WTC11 (cell line): ENCODE measurements at regions not wholly inside any gene's neighbourhood (a gene's known extent, or its start where the extent isn't known, plus 50 kb on each side); places are given as distances from the start of the nearest gene placed in this dataset.

ENCODE experiments used
- ATAC-seq: fragments of 200-7000 bp; cut with Tn5 transposase; 2 replicates; pipeline ENCODE4 v1.10.0; 2021; ENCODE audit warnings: mild to moderate bottlenecking, moderate library complexity
- CTCF ChIA-PET: fragments of 300-600 bp; sonication (Branson Sonifier 250); formaldehyde crosslinking; loops from one replicate; lab custom pipeline; 2021; ENCODE audit warnings: antibody characterized with exemption; lab: Charles Lee
- POLR2A ChIA-PET: fragments of 350-600 bp; sonication (Branson Sonifier 250); formaldehyde crosslinking; loops from one replicate; lab custom pipeline; 2021; ENCODE audit warnings: antibody characterized with exemption; lab: Charles Lee
- DNase-seq: peaks from one replicate; pipeline ENCODE4 v3.0.0; 2021; ENCODE audit warnings: low spot score
- H3K27ac Mint-ChIP-seq: 2 replicates; pipeline ENCODE4 v1.8.0; 2021; ENCODE audit warnings: mixed read lengths
- H3K27me3 Mint-ChIP-seq: 2 replicates; pipeline ENCODE4 v1.8.0; 2021; ENCODE audit warnings: low read depth, mild to moderate bottlenecking, moderate library complexity, mixed read lengths
- H3K36me3 Mint-ChIP-seq: 2 replicates; pipeline ENCODE4 v1.8.0; 2021; ENCODE audit warnings: mixed read lengths
- H3K4me1 Mint-ChIP-seq: 2 replicates; pipeline ENCODE4 v1.8.0; 2022; ENCODE audit warnings: mixed read lengths
- H3K4me3 Mint-ChIP-seq: 2 replicates; pipeline ENCODE4 v1.8.0; 2021; ENCODE audit warnings: mild to moderate bottlenecking, moderate library complexity, mixed read lengths
- H3K9me3 Mint-ChIP-seq: 2 replicates; pipeline ENCODE4 v1.8.0; 2021; ENCODE audit warnings: mixed read lengths
- ETV6 ChIP-seq: sonication (generic); formaldehyde crosslinking; IDR thresholded peaks from 2 replicates; pipeline ENCODE4 v1.8.1; 2022; ENCODE audit warnings: mild to moderate bottlenecking, missing genetic modification reagents
- FOXJ3 ChIP-seq: sonication (generic); formaldehyde crosslinking; IDR thresholded peaks from 2 replicates; pipeline ENCODE4 v1.9.0; 2021; ENCODE audit warnings: missing genetic modification reagents, mild to moderate bottlenecking, borderline replicate concordance
- FOXP1 ChIP-seq: sonication (generic); formaldehyde crosslinking; IDR thresholded peaks from 2 replicates; pipeline ENCODE4 v1.8.0; 2022; ENCODE audit warnings: missing genetic modification reagents, mild to moderate bottlenecking, moderate library complexity, borderline replicate concordance
- IRF2 ChIP-seq: sonication (generic); formaldehyde crosslinking; IDR thresholded peaks from 2 replicates; pipeline ENCODE4 v1.8.0; 2022; ENCODE audit warnings: low read depth, missing genetic modification reagents, borderline replicate concordance
- MXD4 ChIP-seq: fragments of 250-450 bp; sonication (Bioruptor Pico); IDR thresholded peaks from 2 replicates; pipeline ENCODE4 v1.8.0; 2021; ENCODE audit warnings: mild to moderate bottlenecking, moderate library complexity, borderline replicate concordance
- NFE2L1 ChIP-seq: sonication (generic); formaldehyde crosslinking; IDR thresholded peaks from 2 replicates; pipeline ENCODE4 v1.8.1; 2023; ENCODE audit warnings: missing genetic modification reagents
- NR2C2 ChIP-seq: sonication (generic); formaldehyde crosslinking; IDR thresholded peaks from 2 replicates; pipeline ENCODE4 v1.8.0; 2022; ENCODE audit warnings: mild to moderate bottlenecking, missing genetic modification reagents
- RELA ChIP-seq: sonication (generic); formaldehyde crosslinking; IDR thresholded peaks from 2 replicates; pipeline ENCODE4 v1.8.1; 2022; ENCODE audit warnings: missing genetic modification reagents, mild to moderate bottlenecking, borderline replicate concordance
- SP1 ChIP-seq: sonication (generic); formaldehyde crosslinking; conservative IDR thresholded peaks from 2 replicates; pipeline ENCODE4 v1.8.1; 2022; ENCODE audit warnings: missing genetic modification reagents
- TEAD1 ChIP-seq: sonication (generic); formaldehyde crosslinking; IDR thresholded peaks from 2 replicates; pipeline ENCODE4 v1.8.0; 2022; ENCODE audit warnings: mild to moderate bottlenecking, missing genetic modification reagents
- ZBTB21 ChIP-seq: sonication (generic); formaldehyde crosslinking; IDR thresholded peaks from 2 replicates; pipeline ENCODE4 v1.8.1; 2023; ENCODE audit warnings: mild to moderate bottlenecking, missing genetic modification reagents, borderline replicate concordance
- TF ChIP-seq, protein P1 (sequence below): sonication (generic); formaldehyde crosslinking; IDR thresholded peaks from 2 replicates; pipeline ENCODE4 v1.8.0; 2022; ENCODE audit warnings: mild to moderate bottlenecking, missing genetic modification reagents
- TF ChIP-seq, protein P2 (sequence below): sonication (generic); formaldehyde crosslinking; IDR thresholded peaks from 2 replicates; pipeline ENCODE4 v1.8.1; 2022; ENCODE audit warnings: low read depth, missing genetic modification reagents, borderline replicate concordance
- TF ChIP-seq, protein P3 (sequence below): fragments of 250-450 bp; sonication (Bioruptor Pico); IDR thresholded peaks from 2 replicates; pipeline ENCODE4 v1.9.0; 2021; ENCODE audit warnings: moderate library complexity, mild to moderate bottlenecking, inconsistent platforms, borderline replicate concordance
- TF ChIP-seq, protein P4 (sequence below): fragments of 250-450 bp; sonication (Bioruptor Pico); IDR thresholded peaks from 2 replicates; pipeline ENCODE4 v2.1.2; 2022; ENCODE audit warnings: mild to moderate bottlenecking, moderate library complexity
- TF ChIP-seq, protein P5 (sequence below): sonication (generic); formaldehyde crosslinking; IDR thresholded peaks from 2 replicates; pipeline ENCODE4 v1.8.0; 2023; ENCODE audit warnings: missing genetic modification reagents, mild to moderate bottlenecking, borderline replicate concordance

GRCh38 chr13:111867657-111868056, 199.3 kb upstream of the SOX1 start:
- ChIA-PET POLR2A (no interaction called here), CTCF (no interaction called here)
- ATAC-seq (no peak), DNase-seq (no peak)
- H3K4me1 Mint-ChIP-seq, result peaks cover 24% of the 10 kb centered on the region
- peaks cover 16% of the 10 kb centered on the region for H3K9me3 Mint-ChIP-seq
- no peak overlapping the region for H3K27ac Mint-ChIP-seq
- H3K36me3 Mint-ChIP-seq, result peaks cover 8% of the 10 kb centered on the region
- no peak overlapping the region for H3K4me3 Mint-ChIP-seq
- TF ChIP-seq RELA (CRISPR knock-in tag), result no peak
- no peak for TF ChIP-seq IRF2 (CRISPR knock-in tag)
- TF ChIP-seq SP1 (CRISPR knock-in tag), result no peak
- TF ChIP-seq MXD4, result no peak
- TF ChIP-seq NFE2L1 (CRISPR knock-in tag), result no peak
- TF ChIP-seq NR2C2 (CRISPR knock-in tag), result no peak
- H3K27me3 Mint-ChIP-seq, result peaks cover 7% of the 10 kb centered on the region

DNA sequence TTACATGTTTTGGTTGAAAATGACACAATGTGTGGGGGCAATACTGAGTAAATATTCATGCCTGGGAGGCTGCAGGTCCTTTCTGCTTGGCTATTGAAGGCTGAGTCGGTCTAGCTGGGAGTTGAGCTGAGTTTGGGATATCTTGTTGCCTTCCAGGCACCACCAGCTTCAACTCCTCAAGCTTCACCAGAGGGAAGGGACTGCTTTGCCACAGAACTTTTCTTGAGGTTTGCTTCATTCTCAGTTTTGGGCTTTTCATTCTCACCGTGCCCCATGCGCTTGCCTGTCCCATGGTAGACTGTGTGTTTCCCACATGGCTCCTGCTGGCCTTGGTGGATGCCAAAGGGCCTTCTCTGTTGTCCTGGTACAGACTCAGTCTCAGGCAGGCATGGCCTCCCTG, 198.2 kb upstream of the SOX1 start:
- ATAC-seq (no peak), DNase-seq (no peak)
- TF ChIP-seq ZBTB21 (CRISPR knock-in tag) (no peak), TEAD1 (CRISPR knock-in tag) (no peak), MXD4 (no peak), ETV6 (CRISPR knock-in tag) (no peak), IRF2 (CRISPR knock-in tag) (no peak), FOXP1 (no peak), SP1 (CRISPR knock-in tag) (no peak), FOXJ3 (no peak)
- TF ChIP-seq, protein P1, sequence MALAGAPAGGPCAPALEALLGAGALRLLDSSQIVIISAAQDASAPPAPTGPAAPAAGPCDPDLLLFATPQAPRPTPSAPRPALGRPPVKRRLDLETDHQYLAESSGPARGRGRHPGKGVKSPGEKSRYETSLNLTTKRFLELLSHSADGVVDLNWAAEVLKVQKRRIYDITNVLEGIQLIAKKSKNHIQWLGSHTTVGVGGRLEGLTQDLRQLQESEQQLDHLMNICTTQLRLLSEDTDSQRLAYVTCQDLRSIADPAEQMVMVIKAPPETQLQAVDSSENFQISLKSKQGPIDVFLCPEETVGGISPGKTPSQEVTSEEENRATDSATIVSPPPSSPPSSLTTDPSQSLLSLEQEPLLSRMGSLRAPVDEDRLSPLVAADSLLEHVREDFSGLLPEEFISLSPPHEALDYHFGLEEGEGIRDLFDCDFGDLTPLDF (CRISPR knock-in tag), result no peak
- TF ChIP-seq, protein P2, sequence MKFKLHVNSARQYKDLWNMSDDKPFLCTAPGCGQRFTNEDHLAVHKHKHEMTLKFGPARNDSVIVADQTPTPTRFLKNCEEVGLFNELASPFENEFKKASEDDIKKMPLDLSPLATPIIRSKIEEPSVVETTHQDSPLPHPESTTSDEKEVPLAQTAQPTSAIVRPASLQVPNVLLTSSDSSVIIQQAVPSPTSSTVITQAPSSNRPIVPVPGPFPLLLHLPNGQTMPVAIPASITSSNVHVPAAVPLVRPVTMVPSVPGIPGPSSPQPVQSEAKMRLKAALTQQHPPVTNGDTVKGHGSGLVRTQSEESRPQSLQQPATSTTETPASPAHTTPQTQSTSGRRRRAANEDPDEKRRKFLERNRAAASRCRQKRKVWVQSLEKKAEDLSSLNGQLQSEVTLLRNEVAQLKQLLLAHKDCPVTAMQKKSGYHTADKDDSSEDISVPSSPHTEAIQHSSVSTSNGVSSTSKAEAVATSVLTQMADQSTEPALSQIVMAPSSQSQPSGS (CRISPR knock-in tag), result no peak
- TF ChIP-seq, protein P3, sequence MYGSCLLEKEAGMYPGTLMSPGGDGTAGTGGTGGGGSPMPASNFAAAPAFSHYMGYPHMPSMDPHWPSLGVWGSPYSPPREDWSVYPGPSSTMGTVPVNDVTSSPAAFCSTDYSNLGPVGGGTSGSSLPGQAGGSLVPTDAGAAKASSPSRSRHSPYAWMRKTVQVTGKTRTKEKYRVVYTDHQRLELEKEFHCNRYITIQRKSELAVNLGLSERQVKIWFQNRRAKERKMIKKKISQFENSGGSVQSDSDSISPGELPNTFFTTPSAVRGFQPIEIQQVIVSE (CRISPR knock-in tag), result no peak
- TF ChIP-seq, protein P4, sequence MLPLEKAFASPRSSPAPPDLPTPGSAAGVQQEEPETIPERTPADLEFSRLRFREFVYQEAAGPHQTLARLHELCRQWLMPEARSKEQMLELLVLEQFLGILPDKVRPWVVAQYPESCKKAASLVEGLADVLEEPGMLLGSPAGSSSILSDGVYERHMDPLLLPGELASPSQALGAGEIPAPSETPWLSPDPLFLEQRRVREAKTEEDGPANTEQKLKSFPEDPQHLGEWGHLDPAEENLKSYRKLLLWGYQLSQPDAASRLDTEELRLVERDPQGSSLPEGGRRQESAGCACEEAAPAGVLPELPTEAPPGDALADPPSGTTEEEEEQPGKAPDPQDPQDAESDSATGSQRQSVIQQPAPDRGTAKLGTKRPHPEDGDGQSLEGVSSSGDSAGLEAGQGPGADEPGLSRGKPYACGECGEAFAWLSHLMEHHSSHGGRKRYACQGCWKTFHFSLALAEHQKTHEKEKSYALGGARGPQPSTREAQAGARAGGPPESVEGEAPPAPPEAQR (CRISPR knock-in tag), result no peak
- TF ChIP-seq, protein P5, sequence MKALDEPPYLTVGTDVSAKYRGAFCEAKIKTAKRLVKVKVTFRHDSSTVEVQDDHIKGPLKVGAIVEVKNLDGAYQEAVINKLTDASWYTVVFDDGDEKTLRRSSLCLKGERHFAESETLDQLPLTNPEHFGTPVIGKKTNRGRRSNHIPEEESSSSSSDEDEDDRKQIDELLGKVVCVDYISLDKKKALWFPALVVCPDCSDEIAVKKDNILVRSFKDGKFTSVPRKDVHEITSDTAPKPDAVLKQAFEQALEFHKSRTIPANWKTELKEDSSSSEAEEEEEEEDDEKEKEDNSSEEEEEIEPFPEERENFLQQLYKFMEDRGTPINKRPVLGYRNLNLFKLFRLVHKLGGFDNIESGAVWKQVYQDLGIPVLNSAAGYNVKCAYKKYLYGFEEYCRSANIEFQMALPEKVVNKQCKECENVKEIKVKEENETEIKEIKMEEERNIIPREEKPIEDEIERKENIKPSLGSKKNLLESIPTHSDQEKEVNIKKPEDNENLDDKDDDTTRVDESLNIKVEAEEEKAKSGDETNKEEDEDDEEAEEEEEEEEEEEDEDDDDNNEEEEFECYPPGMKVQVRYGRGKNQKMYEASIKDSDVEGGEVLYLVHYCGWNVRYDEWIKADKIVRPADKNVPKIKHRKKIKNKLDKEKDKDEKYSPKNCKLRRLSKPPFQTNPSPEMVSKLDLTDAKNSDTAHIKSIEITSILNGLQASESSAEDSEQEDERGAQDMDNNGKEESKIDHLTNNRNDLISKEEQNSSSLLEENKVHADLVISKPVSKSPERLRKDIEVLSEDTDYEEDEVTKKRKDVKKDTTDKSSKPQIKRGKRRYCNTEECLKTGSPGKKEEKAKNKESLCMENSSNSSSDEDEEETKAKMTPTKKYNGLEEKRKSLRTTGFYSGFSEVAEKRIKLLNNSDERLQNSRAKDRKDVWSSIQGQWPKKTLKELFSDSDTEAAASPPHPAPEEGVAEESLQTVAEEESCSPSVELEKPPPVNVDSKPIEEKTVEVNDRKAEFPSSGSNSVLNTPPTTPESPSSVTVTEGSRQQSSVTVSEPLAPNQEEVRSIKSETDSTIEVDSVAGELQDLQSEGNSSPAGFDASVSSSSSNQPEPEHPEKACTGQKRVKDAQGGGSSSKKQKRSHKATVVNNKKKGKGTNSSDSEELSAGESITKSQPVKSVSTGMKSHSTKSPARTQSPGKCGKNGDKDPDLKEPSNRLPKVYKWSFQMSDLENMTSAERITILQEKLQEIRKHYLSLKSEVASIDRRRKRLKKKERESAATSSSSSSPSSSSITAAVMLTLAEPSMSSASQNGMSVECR (CRISPR knock-in tag), result no peak
- Mint-ChIP-seq H3K36me3 (peaks cover 8% of the 10 kb centered on the region), H3K4me3 (no peak overlapping the region), H3K9me3 (peaks cover 22% of the 10 kb centered on the region), H3K4me1 (peaks cover 16% of the 10 kb centered on the region), H3K27ac (no peak overlapping the region), H3K27me3 (peaks cover 6% of the 10 kb centered on the region; the same call in 1 of the 2 replicates)
- CTCF ChIA-PET, result no interaction called here
- POLR2A ChIA-PET, result no interaction called here
